ENCODE measurements at regions not wholly inside any gene's neighbourhood (a gene's known extent, or its start where the extent isn't known, plus 50 kb on each side); places are given as distances from the start of the nearest gene placed in this dataset.
"Not testable (repeated sequence)": the region's sequence is repeated elsewhere in the genome, so short reads cannot be mapped to it uniquely, and the experiment has no call there.

GRCh38 chr19:20271215-20271926 lies 104.4 kb downstream of the ZNF486 start:
- no peak overlapping the region for H3K4me3 ChIP-seq
- no peaks in the 10 kb centered on the region for H3K36me3 ChIP-seq
- no peak overlapping the region for H3K27ac ChIP-seq
- intact Hi-C loops (cut with DNase I; ENCODE audit: low total_unique reads), result no loop called here
- TF ChIP-seq POLR2AphosphoS5 (IDR thresholded peaks at IDR 0.05), result no peak
- no peak for TF ChIP-seq POLR2A (IDR thresholded peaks at IDR 0.05)
- no peak for TF ChIP-seq CTCF (IDR thresholded peaks at IDR 0.05 in 8 of 11, conservative IDR thresholded peaks at IDR 0.05 in 3 of 11)
- no peak for DNase-seq
- H3K9me3 ChIP-seq, result peaks cover 0 to 18% (median 0%) of the 10 kb centered on the region in 8 donors
- 45 to 54% (median 53%) methylated on average over 12 of the region's 12 CpGs for WGBS, 5 donors
- no peaks in the 10 kb centered on the region for H3K4me1 ChIP-seq
- H3K27me3 ChIP-seq (replicated peaks in 1 of 7), result no peaks in the 10 kb centered on the region

GRCh38 chr19:20269461-20269860 lies 102.4 kb downstream of the ZNF486 start:
- H3K4me3 ChIP-seq, result no peak overlapping the region
- no peak for TF ChIP-seq POLR2AphosphoS5 (IDR thresholded peaks at IDR 0.05)
- no peak for TF ChIP-seq POLR2A (IDR thresholded peaks at IDR 0.05)
- no peak for TF ChIP-seq CTCF (IDR thresholded peaks at IDR 0.05 in 8 of 11, conservative IDR thresholded peaks at IDR 0.05 in 3 of 11)
- 85 to 91% (median 89%) methylated on average over 7 of the region's 7 CpGs for WGBS, 5 donors

GRCh38 chr19:20261513-20261912 lies 94.5 kb downstream of the ZNF486 start:
- DNase-seq; H3K27me3 ChIP-seq (replicated peaks in 1 of 7); H3K4me1 ChIP-seq; H3K36me3 ChIP-seq; intact Hi-C loops (cut with DNase I; ENCODE audit: low total_unique reads); H3K4me3 ChIP-seq; H3K27ac ChIP-seq: not testable (repeated sequence)
- peaks cover 0 to 17% (median 6%) of the 10 kb centered on the region in 8 donors for H3K9me3 ChIP-seq

More at GRCh38 chr19:20269461-20269860, 102.4 kb downstream of the ZNF486 start:
- Histone ChIP-seq H3K36me3 (no peaks in the 10 kb centered on the region), H3K9me3 (peaks cover 0 to 8% (median under 1%) of the 10 kb centered on the region in 8 donors), H3K27ac (no peak overlapping the region), H3K4me1 (no peaks in the 10 kb centered on the region), H3K27me3 (replicated peaks in 1 of 7) (no peaks in the 10 kb centered on the region)
- DNase-seq, result no peak
- intact Hi-C loops (cut with DNase I; ENCODE audit: low total_unique reads), result no loop called here

- 61 to 71% (median 69%) methylated on average over 8 of the region's 8 CpGs for WGBS, 5 donors
- H3K4me1 ChIP-seq; DNase-seq; H3K36me3 ChIP-seq; H3K27me3 ChIP-seq (replicated peaks in 1 of 7); H3K27ac ChIP-seq; intact Hi-C loops (cut with DNase I; ENCODE audit: low total_unique reads); H3K4me3 ChIP-seq: not testable (repeated sequence)
- peaks cover 0 to 17% (median 6%) of the 10 kb centered on the region in 8 donors for H3K9me3 ChIP-seq
These were observed 93.7 kb downstream of the ZNF486 start for GRCh38 chr19:20260738-20261137.

- intact Hi-C loops (cut with DNase I; ENCODE audit: low total_unique reads), result no loop called here
- Histone ChIP-seq H3K27me3 (replicated peaks in 1 of 7) (peaks cover 0 to 4% (median 0%) of the 10 kb centered on the region in 7 donors), H3K9me3 (peaks cover 0 to 22% (median 6%) of the 10 kb centered on the region in 8 donors), H3K4me1 (no peaks in the 10 kb centered on the region), H3K36me3 (no peaks in the 10 kb centered on the region), H3K27ac (no peak overlapping the region), H3K4me3 (no peak overlapping the region)
- 57 to 76% (median 61%) methylated on average over 1 of the region's 1 CpG for WGBS, 5 donors
- TF ChIP-seq POLR2AphosphoS5 (IDR thresholded peaks at IDR 0.05), result no peak
- TF ChIP-seq POLR2A (IDR thresholded peaks at IDR 0.05), result no peak
- no peak for TF ChIP-seq CTCF (IDR thresholded peaks at IDR 0.05 in 8 of 11, conservative IDR thresholded peaks at IDR 0.05 in 3 of 11)
- DNase-seq, result no peak
These were observed 92.6 kb downstream of the ZNF486 start for GRCh38 chr19:20259615-20260014.
